HT1080 (cell line): ENCODE measurements at regions not wholly inside any gene's neighbourhood (a gene's known extent, or its start where the extent isn't known, plus 50 kb on each side); places are given as distances from the start of the nearest gene placed in this dataset.
A peak's percentile ranks its signal among the peaks of the same experiment; 100 is the strongest.

Source experiments
- DNase-seq: peaks from one replicate; pipeline ENCODE4 v3.0.0-alpha.2; 2015; ENCODE audit warnings: low read depth

DNA sequence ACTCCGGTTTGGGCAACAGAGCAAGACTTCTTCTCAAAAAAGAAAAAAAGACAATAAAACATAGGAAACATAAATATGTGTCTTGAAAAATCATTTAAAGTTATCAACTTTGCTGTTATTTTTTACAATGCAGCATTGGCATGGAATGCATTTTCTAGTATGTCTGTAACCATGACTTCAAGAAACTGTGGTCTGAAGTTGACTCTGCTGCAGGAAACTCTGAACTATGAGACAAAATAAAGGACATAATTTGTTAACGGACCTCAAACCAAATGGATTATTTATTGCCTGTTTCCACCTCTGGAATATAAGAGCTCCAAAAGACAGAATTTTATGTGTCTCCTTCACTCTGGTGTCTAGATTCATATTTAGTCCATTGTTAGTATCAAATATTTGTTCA lies 79.1 kb downstream of the TRIB2 start:
- DNase-seq = no peak

DNA sequence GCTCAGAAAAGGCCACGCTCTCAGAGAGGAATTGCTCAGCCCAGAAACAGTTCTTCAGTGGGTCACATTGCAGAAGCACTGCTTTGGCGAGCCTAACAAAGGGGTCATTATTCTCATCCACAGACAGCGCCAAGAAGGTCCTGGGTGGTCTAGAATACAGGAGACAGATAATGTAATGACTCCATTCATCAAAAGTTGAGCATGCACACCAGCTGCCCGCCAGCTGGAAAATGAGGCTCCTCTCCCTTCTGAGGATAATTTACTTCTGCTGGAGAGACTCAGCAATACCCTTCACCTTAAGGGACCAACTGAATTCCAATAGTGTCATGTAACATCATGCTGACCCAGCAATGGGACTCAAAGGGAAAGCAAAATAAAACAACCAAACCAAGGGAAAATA lies 79.9 kb downstream of the TRIB2 start:
- DNase-seq = no peak

- DNase-seq = peak; percentile 73
Observed at GRCh38 chr2:12797815-12798214, 81.1 kb downstream of the TRIB2 start.

DNA sequence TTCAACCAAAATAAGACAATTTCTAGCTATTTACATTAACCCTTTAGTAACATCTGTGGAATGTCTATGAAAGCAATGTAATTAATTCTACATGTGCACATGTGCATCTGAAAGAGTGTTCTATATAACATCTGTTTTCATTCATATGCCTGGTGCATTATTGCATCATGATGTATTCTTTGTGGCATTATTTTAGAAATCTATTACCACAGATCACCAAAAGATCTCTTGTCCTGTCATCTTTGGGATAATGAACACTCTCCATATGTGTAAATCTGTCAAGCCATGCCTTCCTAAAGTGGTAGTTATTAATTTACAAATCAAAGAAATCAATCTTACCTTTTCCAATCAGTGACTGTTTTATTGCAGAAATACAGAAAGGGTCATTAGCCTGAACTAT lies 86.9 kb downstream of the TRIB2 start:
- DNase-seq = no peak

- DNase-seq = no peak
Observed at GRCh38 chr2:12804091-12804856, 87.5 kb downstream of the TRIB2 start.

GRCh38 chr2:12805033-12805432 lies 88.3 kb downstream of the TRIB2 start:
- no peak for DNase-seq

- DNase-seq = no peak
Observed at GRCh38 chr2:12806549-12807242, 90.0 kb downstream of the TRIB2 start.

DNA sequence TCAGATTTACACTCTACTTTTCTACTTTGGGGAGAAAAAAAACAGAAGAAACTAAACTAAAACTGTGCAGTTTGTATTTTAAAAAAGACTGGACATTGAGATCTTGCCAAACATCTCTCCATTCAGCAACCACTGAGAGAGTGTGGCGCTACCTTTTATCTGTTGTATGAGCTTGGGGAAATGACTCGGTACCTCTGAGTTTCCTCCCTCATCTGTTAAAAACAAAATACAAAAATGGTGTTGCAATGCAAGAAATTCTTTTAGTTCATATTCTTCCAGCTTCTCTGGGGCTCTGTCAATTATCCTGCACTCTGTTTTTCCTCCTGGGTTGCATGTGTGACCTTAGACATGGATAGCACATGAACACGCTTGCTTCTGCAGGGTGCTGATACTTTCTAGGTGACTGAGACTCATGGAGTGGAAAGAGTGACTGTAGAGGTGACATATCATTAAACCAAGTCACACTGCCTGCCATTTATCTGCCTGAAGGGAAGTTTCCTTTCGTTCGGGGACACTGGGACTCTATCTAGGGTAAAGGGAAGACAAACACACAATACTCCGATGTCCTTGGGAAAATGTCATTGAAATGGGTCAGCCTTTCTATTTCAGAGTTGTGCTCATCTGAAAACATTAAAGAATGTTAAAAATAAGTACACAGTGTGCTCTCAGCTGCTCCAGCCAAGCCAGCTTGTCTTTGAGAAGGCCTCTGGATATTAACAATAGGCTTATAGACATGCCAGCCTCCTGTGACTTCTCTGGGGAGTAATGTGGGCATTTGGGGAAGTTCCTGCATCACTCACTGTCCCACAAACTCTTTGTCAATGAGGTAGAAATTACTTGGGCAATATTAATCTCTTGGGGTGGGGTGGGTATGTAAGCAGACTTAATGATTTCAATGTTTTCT lies 91.4 kb downstream of the TRIB2 start:
- DNase-seq = no peak

GRCh38 chr2:12809526-12809925 lies 92.8 kb downstream of the TRIB2 start:
- DNase-seq = peak; percentile 24

GRCh38 chr2:12811916-12812315 lies 95.2 kb downstream of the TRIB2 start:
- DNase-seq = no peak

DNA sequence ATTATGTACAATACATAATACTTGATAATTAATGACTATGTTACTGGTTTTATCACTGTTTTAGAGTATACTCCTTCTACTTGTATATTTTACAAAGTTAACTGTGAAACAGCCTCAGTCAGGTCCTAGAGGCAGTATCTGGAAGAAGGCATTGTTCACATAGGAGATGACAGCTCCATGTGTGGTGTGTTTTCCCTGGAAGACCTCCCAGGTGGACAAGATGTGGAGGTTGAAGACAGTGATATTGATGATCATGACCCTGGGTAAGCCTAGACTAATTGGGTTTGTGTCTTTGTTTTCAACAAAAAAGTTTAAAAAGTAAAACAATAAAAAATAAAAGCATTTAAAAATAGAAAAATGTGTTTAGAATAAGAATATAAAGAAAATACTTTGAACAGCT lies 96.4 kb downstream of the TRIB2 start:
- DNase-seq = no peak

DNA sequence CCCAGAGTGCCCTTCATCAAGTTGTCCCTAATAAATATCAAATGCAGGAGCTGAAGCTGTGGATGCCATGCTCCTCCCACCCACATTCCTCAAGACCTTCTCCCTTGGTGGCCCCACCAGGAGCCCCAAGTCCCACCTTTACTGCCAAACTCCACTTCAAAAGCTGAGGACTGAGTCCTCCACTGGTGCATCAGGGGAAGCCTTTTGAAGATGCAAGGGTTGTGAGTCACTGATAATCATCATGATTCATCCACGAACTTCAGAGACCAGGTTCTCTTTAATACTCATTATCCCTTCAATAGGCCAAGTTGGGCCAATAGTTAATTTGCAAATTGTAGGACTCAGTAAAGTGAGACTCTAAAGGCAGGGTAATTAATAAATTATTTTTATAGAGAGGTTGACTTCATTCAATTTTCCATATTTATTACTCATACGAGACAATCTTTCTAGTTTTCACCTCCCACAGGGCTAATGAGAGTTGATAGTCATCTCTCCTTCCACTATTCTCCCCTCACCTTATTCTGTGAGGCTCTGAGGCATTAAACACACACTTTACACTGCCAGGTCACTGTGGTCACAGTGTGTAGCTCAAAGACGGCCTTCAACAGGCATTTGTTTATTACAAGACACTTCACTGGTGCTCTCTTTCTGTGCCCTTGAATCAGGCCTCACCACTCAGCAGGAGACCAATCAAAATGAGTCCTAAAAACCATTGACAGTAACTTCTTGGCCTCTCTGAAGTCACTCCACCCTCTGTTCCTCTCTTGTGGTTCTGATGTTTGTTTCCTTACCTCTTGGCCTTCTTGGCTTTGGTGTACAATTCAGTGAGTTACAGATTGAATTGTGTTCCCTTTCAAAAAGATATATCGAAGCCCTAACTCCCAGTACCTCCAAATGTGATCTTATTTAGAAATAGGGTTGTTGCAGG lies 99.9 kb downstream of the TRIB2 start:
- DNase-seq = peak; percentile 77

GRCh38 chr2:12817870-12818269 lies 101.1 kb downstream of the TRIB2 start:
- DNase-seq = no peak

GRCh38 chr2:12818416-12819102 lies 101.8 kb downstream of the TRIB2 start:
- no peak for DNase-seq

DNA sequence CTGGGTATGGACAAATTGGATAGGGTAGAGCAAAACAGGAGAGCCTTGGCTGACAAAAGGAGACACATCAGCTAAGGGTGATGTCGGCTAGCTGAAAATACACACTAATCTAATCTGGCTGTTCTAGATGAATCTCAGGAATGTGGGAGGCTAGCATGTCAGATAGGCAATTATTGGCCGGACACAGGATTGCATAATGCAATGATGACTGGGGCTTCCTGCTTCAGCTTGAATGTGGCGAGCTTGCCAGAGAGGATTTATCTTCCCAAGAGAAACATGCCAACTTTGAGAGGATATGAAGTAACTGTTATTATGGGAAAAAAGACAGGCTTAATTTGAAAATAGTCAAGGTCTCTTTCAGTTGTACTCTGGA lies 102.4 kb downstream of the TRIB2 start:
- peak; percentile 94 for DNase-seq

GRCh38 chr2:12819721-12820120 lies 103.0 kb downstream of the TRIB2 start:
- DNase-seq = no peak

DNA sequence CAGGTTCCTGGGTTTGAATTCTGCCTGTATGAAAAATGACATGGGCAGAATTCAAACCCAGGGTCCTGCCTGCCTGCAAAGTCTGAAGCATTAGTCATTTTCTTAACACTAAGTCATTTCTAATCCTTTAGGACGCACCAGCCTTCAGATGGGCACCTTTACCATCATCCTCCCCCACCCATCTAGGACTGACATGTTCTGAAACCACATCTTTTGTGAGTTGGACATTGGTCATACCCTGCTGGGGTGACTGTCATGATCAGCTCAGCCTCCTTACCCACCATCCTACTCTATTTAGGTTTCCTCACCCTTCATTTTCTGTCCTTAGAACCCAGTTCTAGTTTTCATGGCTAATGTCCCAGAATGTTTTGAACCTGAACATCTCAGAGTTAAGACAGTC lies 104.9 kb downstream of the TRIB2 start:
- peak; percentile 59 for DNase-seq

GRCh38 chr2:12824351-12824777 lies 107.6 kb downstream of the TRIB2 start:
- peak; percentile 62 for DNase-seq

DNA sequence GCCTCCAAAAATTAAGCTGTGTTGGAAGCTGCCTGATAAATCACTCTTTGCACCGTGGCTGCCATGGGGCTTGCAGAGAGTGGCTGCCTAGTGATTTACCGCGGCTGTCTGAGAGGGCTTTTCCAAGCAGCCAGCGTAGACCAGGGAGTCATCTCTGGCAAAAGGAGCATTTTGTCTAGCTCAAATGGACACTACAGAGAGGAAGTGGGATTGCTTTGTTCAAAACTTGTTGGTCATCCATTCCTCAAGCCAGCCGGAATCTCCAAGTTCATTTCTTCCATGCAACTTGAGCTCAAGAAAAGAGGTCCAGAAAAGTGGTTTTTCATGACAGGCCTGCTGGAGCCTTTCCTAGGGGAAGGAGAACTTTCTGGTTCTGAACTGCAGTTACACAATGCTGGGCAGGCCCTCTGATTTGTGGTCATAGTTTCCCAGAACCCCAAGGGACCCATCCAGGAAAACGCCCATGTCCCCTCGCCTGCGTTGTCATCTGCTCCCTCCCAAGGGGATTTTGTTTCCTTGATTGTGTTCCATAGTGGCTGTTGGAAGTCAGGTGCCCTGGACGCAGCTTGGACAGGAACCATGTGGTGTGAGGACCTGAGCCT lies 108.1 kb downstream of the TRIB2 start:
- DNase-seq = no peak

- DNase-seq = no peak
Observed at GRCh38 chr2:12826781-12827180, 110.0 kb downstream of the TRIB2 start.
